ENCODE measurements at regions not wholly inside any gene's neighbourhood (a gene's known extent, or its start where the extent isn't known, plus 50 kb on each side); places are given as distances from the start of the nearest gene placed in this dataset.

GRCh38 chr3:13125092-13126015, 52.1 kb upstream of the IQSEC1 start:
- H3K9me3 ChIP-seq (ENCODE audit: control insufficient read depth, low read length): no peaks in the 10 kb centered on the region
- no peak overlapping the region for H3K27ac ChIP-seq (ENCODE audit: low read depth, low read length)
- H3K4me3 ChIP-seq (ENCODE audit: low read length): no peak overlapping the region
- no peak overlapping the region for H3K9ac ChIP-seq (ENCODE audit: extremely low read depth, low read length, poor library complexity, severe bottlenecking)
- no peaks in the 10 kb centered on the region for H3K9me3 Mint-ChIP-seq
- H3K36me3 ChIP-seq (ENCODE audit: control insufficient read depth, insufficient read depth, low read length): no peaks in the 10 kb centered on the region
- H3K4me3 Mint-ChIP-seq: no peak overlapping the region
- peak; percentile 48 for DNase-seq
- TF ChIP-seq, protein P1, sequence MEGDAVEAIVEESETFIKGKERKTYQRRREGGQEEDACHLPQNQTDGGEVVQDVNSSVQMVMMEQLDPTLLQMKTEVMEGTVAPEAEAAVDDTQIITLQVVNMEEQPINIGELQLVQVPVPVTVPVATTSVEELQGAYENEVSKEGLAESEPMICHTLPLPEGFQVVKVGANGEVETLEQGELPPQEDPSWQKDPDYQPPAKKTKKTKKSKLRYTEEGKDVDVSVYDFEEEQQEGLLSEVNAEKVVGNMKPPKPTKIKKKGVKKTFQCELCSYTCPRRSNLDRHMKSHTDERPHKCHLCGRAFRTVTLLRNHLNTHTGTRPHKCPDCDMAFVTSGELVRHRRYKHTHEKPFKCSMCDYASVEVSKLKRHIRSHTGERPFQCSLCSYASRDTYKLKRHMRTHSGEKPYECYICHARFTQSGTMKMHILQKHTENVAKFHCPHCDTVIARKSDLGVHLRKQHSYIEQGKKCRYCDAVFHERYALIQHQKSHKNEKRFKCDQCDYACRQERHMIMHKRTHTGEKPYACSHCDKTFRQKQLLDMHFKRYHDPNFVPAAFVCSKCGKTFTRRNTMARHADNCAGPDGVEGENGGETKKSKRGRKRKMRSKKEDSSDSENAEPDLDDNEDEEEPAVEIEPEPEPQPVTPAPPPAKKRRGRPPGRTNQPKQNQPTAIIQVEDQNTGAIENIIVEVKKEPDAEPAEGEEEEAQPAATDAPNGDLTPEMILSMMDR (conservative IDR thresholded peaks at IDR 0.05): no peak
- H3K27me3 Mint-ChIP-seq (ENCODE audit: insufficient read depth): no peaks in the 10 kb centered on the region
- 92 to 93% methylated on average over 10 to 13 of the region's 13 CpGs for WGBS, 2 experiments (ENCODE audit: insufficient coverage in 1 of 2, insufficient read length in 1 of 2)
- no peaks in the 10 kb centered on the region for H3K27me3 ChIP-seq (ENCODE audit: control insufficient read depth, insufficient read depth, low read length, poor library complexity, severe bottlenecking)
- no peaks in the 10 kb centered on the region for H3K36me3 Mint-ChIP-seq (ENCODE audit: low read depth)
- no peaks in the 10 kb centered on the region for H3K4me1 Mint-ChIP-seq
- no peak overlapping the region for H3K27ac Mint-ChIP-seq
- no peaks in the 10 kb centered on the region for H3K4me1 ChIP-seq (ENCODE audit: control insufficient read depth, insufficient read depth, low read length)

GRCh38 chr3:13124631-13125030, 51.4 kb upstream of the IQSEC1 start:
- no peak overlapping the region for H3K27ac ChIP-seq (ENCODE audit: low read depth, low read length)
- Mint-ChIP-seq H3K27ac (no peak overlapping the region), H3K27me3 (ENCODE audit: insufficient read depth) (no peaks in the 10 kb centered on the region), H3K36me3 (ENCODE audit: low read depth) (no peaks in the 10 kb centered on the region), H3K4me1 (no peaks in the 10 kb centered on the region), H3K9me3 (no peaks in the 10 kb centered on the region), H3K4me3 (no peak overlapping the region)
- no peak overlapping the region for H3K9ac ChIP-seq (ENCODE audit: extremely low read depth, low read length, poor library complexity, severe bottlenecking)
- H3K36me3 ChIP-seq (ENCODE audit: control insufficient read depth, insufficient read depth, low read length): no peaks in the 10 kb centered on the region
- no peaks in the 10 kb centered on the region for H3K9me3 ChIP-seq (ENCODE audit: control insufficient read depth, low read length)
- H3K27me3 ChIP-seq (ENCODE audit: control insufficient read depth, insufficient read depth, low read length, poor library complexity, severe bottlenecking): no peaks in the 10 kb centered on the region
- no peaks in the 10 kb centered on the region for H3K4me1 ChIP-seq (ENCODE audit: control insufficient read depth, insufficient read depth, low read length)
- TF ChIP-seq, protein P1 (conservative IDR thresholded peaks at IDR 0.05): no peak
- H3K4me3 ChIP-seq (ENCODE audit: low read length): no peak overlapping the region
- peak; percentile 20 for DNase-seq
- WGBS, 2 experiments (ENCODE audit: insufficient coverage in 1 of 2, insufficient read length in 1 of 2): 76 to 90% methylated on average over 5 to 11 of the region's 11 CpGs

DNA sequence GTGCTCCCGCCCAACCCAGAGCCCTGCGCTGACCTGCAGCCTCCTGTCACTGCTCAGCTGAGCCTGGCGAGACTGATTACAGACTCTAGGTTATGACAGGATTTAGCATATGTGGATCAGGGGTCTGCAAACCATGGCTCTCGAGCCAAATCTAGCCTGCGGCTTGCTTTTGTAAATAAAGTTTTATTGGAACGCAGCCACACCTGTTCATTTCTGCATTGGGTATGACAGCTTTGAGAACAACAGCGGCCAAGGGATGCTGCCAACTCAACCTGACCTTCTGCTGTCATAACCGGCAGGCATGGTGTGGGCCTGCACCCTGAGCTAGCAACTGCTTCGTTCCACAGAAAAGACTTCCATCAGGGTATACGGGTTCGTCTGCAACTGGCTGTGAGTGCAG, 50.5 kb upstream of the IQSEC1 start:
- no peaks in the 10 kb centered on the region for H3K36me3 Mint-ChIP-seq (ENCODE audit: low read depth)
- no peak overlapping the region for H3K27ac ChIP-seq (ENCODE audit: low read depth, low read length)
- no peak overlapping the region for H3K27ac Mint-ChIP-seq
- no peaks in the 10 kb centered on the region for H3K9me3 ChIP-seq (ENCODE audit: control insufficient read depth, low read length)
- no peak overlapping the region for H3K4me3 Mint-ChIP-seq
- no peaks in the 10 kb centered on the region for H3K4me1 ChIP-seq (ENCODE audit: control insufficient read depth, insufficient read depth, low read length)
- TF ChIP-seq, protein P1 (conservative IDR thresholded peaks at IDR 0.05): no peak
- peak; percentile 22 for DNase-seq
- H3K27me3 Mint-ChIP-seq (ENCODE audit: insufficient read depth): no peaks in the 10 kb centered on the region
- no peaks in the 10 kb centered on the region for H3K9me3 Mint-ChIP-seq
- no peak overlapping the region for H3K9ac ChIP-seq (ENCODE audit: extremely low read depth, low read length, poor library complexity, severe bottlenecking)
- no peak overlapping the region for H3K4me3 ChIP-seq (ENCODE audit: low read length)
- H3K4me1 Mint-ChIP-seq: no peaks in the 10 kb centered on the region
- H3K36me3 ChIP-seq (ENCODE audit: control insufficient read depth, insufficient read depth, low read length): no peaks in the 10 kb centered on the region
- H3K27me3 ChIP-seq (ENCODE audit: control insufficient read depth, insufficient read depth, low read length, poor library complexity, severe bottlenecking): no peaks in the 10 kb centered on the region
- 92 to 99% methylated on average over 11 of the region's 11 CpGs for WGBS, 2 experiments (ENCODE audit: insufficient coverage in 1 of 2, insufficient read length in 1 of 2)

Data from endodermal cell (in vitro differentiated cells).